Endothelial cell of umbilical vein (primary cell): ENCODE measurements at regions not wholly inside any gene's neighbourhood (a gene's known extent, or its start where the extent isn't known, plus 50 kb on each side); places are given as distances from the start of the nearest gene placed in this dataset.

Experiments used
- BruUV-seq: library from RNA; stranded (reverse); fragments of 400-500 nt; replicated peaks from 2 replicates; lab custom pipeline; 2021; lab: Mats Ljungman, UMichigan
- CTCF ChIA-PET: fragments of 300-600, 350-600 bp; sonication (Branson Sonifier 250); formaldehyde crosslinking; loops from one replicate; lab custom pipeline; 2021; ENCODE audit warnings: antibody characterized with exemption, inconsistent platforms; lab: Charles Lee
- POLR2A ChIA-PET: fragments of 300-600, 350-600 bp; sonication (Branson Sonifier 250); formaldehyde crosslinking; loops from one replicate; lab custom pipeline; 2021; ENCODE audit warnings: antibody characterized with exemption, inconsistent platforms; lab: Charles Lee
- DNase-seq: peaks from one replicate; pipeline ENCODE4 v3.0.0-alpha.2; 2011; ENCODE audit warnings: low read depth, low spot score
- FAIRE-seq: peaks from 2 replicates; lab custom pipeline; 2011; peaks lifted over from hg19 to GRCh38; lab: Jason Lieb, UNC
- H2AFZ ChIP-seq: 2 replicates; pipeline ENCODE4 v1.6.0; 2012; ENCODE audit warnings: low read depth, low read length, control low read depth, inconsistent platforms
- H3K27ac ChIP-seq: 2 replicates; pipeline ENCODE4 v1.5.1; 2011; ENCODE audit warnings: low read depth, mild to moderate bottlenecking, control low read depth, low read length, moderate library complexity; ENCODE audit not compliant: insufficient read depth
- H3K27me3 ChIP-seq, 2 experiments: 2 replicates each; pipeline versions ENCODE4 v1.6.0 to v1.6.1; 2011; ENCODE audit warnings: low read length in 2 of 2, mixed read lengths in 1 of 2; ENCODE audit not compliant: control insufficient read depth in 2 of 2, insufficient read depth in 2 of 2
- H3K36me3 ChIP-seq, 2 experiments: 2 replicates in 1 of 2; 3 replicates in 1 of 2; pipeline ENCODE4 v1.5.1; 2011; ENCODE audit warnings: low read length in 2 of 2, mild to moderate bottlenecking in 1 of 2, moderate library complexity in 1 of 2; ENCODE audit not compliant: control insufficient read depth in 2 of 2, insufficient read depth in 2 of 2; ENCODE audit errors: extremely low read depth in 1 of 2
- H3K4me1 ChIP-seq: 3 replicates; pipeline ENCODE4 v1.5.1; 2011; ENCODE audit warnings: mild to moderate bottlenecking, low read length; ENCODE audit not compliant: control insufficient read depth, insufficient read depth; ENCODE audit errors: extremely low read depth
- H3K4me2 ChIP-seq: 2 replicates; pipeline ENCODE4 v1.6.1; 2011; ENCODE audit warnings: low read length, control low read depth, mixed read lengths; ENCODE audit not compliant: insufficient read depth
- H3K4me3 ChIP-seq, 3 experiments: fragments of 200-600 bp in 1 of 3; sonication (generic), shearing (Covaris generic) in 1 of 3; replicated peaks in 1 of 3; 2 replicates each; pipeline ENCODE4 v1.5.1; 2011 to 2016; ENCODE audit warnings: control low read depth in 3 of 3, low read length in 3 of 3, mild to moderate bottlenecking in 2 of 3, inconsistent platforms in 1 of 3, low read depth in 1 of 3, moderate library complexity in 1 of 3; ENCODE audit not compliant: insufficient read depth in 1 of 3
- H3K79me2 ChIP-seq: 2 replicates; pipeline ENCODE4 v1.6.0; 2012; ENCODE audit warnings: low read length, inconsistent platforms; ENCODE audit not compliant: control insufficient read depth, insufficient read depth
- H3K9ac ChIP-seq: replicated peaks from 2 replicates; pipeline ENCODE3; 2011; ENCODE audit warnings: low read length, control low read depth; ENCODE audit not compliant: insufficient read depth; ENCODE audit errors: extremely low read depth
- H3K9me1 ChIP-seq: replicated peaks from 3 replicates; pipeline ENCODE4 v1.6.0; 2011; ENCODE audit warnings: mild to moderate bottlenecking, low read length; ENCODE audit not compliant: control insufficient read depth, insufficient read depth; ENCODE audit errors: extremely low read depth
- H3K9me3 ChIP-seq: replicated peaks from 2 replicates; pipeline ENCODE4 v1.5.1; 2012; ENCODE audit warnings: low read length, inconsistent platforms; ENCODE audit not compliant: control insufficient read depth, insufficient read depth
- H4K20me1 ChIP-seq: replicated peaks from 2 replicates; pipeline ENCODE3; 2011; ENCODE audit warnings: mild to moderate bottlenecking, low read length; ENCODE audit not compliant: control insufficient read depth, insufficient read depth; ENCODE audit errors: extremely low read depth
- EZH2 ChIP-seq: IDR thresholded peaks from 2 replicates; pipeline ENCODE4 v1.6.1; 2012; ENCODE audit warnings: borderline replicate concordance, low read depth, mild to moderate bottlenecking, moderate library complexity, low read length, inconsistent platforms; ENCODE audit not compliant: severe bottlenecking
- FOS ChIP-seq: IDR thresholded peaks from 2 replicates; pipeline ENCODE4 v1.6.1; 2011; ENCODE audit warnings: mild to moderate bottlenecking, low read length, moderate library complexity, borderline replicate concordance; ENCODE audit not compliant: insufficient read depth
- GATA2 ChIP-seq: IDR thresholded peaks from 2 replicates; pipeline ENCODE4 v1.7.0; 2011; ENCODE audit warnings: low read depth, mild to moderate bottlenecking, moderate library complexity, mixed read lengths, low read length; ENCODE audit not compliant: insufficient read length, insufficient read depth
- JUN ChIP-seq: IDR thresholded peaks from 2 replicates; pipeline ENCODE4 v1.6.1; 2011; ENCODE audit warnings: borderline replicate concordance, low read depth; ENCODE audit not compliant: insufficient read length, insufficient read depth
- MYC ChIP-seq: IDR thresholded peaks from one replicate; pipeline ENCODE4 v1.6.1; 2011; ENCODE audit warnings: mild to moderate bottlenecking, low read depth, low read length
- POLR2A ChIP-seq: IDR thresholded peaks from 2 replicates; pipeline ENCODE4 v1.6.1; 2012; ENCODE audit warnings: low read depth, mild to moderate bottlenecking, control low read depth, low read length
- POLR2AphosphoS5 ChIP-seq: IDR thresholded peaks from 2 replicates; pipeline ENCODE4 v1.6.1; 2012; ENCODE audit warnings: low read depth, mild to moderate bottlenecking, control low read depth, low read length, moderate library complexity; ENCODE audit not compliant: insufficient read depth
- dilution Hi-C: fragments of 300-500 bp; cut with MboI; formaldehyde crosslinking; loops from one replicate; pipeline ENCODE4 v1.15.0; 2019; ENCODE audit warnings: low sequenced_read_pairs; ENCODE audit not compliant: extremely low pct_ligation_motif_present
- intact Hi-C: fragments of 100-400 bp; cut with micrococcal nuclease; formaldehyde crosslinking; loops from one replicate; pipeline ENCODE4 v1.10.0; 2022
- TF ChIP-seq, protein P1 (sequence below), 2 donors: IDR thresholded peaks; 1 replicate in 1 of 2; 2 replicates in 1 of 2; pipeline ENCODE4 v1.5.1; 2011; ENCODE audit warnings: low read length in 2 of 2, mild to moderate bottlenecking in 2 of 2, moderate library complexity in 2 of 2, control low read depth in 1 of 2, inconsistent platforms in 1 of 2, low read depth in 1 of 2; ENCODE audit not compliant: insufficient read depth in 1 of 2; ENCODE audit errors: extremely low read depth in 1 of 2
- TF ChIP-seq, protein P2 (sequence below): IDR thresholded peaks from 2 replicates; pipeline ENCODE4 v1.6.1; 2011; ENCODE audit not compliant: insufficient read depth, insufficient read length

DNA sequence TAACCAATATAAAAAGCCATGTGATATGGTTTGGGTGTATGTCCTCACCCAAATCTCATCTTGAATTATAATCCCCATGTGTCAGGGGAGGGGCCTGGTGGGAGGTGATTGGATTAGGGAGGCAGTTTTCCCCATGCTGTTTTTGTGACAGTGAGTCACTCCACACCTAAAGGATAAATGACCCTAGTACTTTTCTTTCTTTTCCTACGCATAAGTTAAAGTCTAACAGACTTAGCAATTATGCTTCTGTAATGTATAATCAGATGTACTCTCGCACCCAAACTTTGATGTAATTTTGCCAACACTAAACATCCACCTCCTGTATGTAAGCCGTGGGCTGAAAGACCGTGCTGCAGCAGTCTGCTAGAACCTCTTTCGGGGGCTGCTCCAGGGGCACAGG lies 97.2 kb upstream of the DSEL start:
- H3K79me2 ChIP-seq, result no peaks in the 10 kb centered on the region
- H3K9me1 ChIP-seq, result no peaks in the 10 kb centered on the region
- FAIRE-seq, result no peak
- H3K4me2 ChIP-seq, result no peak overlapping the region
- H3K27ac ChIP-seq, result no peak overlapping the region
- H4K20me1 ChIP-seq, result no peaks in the 10 kb centered on the region
- H3K4me1 ChIP-seq, result no peaks in the 10 kb centered on the region
- DNase-seq, result no peak
- H3K27me3 ChIP-seq, result no peaks in the 10 kb centered on the region
- H3K36me3 ChIP-seq, result no peaks in the 10 kb centered on the region
- H3K4me3 ChIP-seq, result no peak overlapping the region
- intact Hi-C loops, result no loop called here
- TF ChIP-seq EZH2, result no peak
- dilution Hi-C loops, result no loop called here
- ChIA-PET CTCF (no interaction called here), POLR2A (no interaction called here)
- H3K9ac ChIP-seq, result no peak overlapping the region
- no TSS peak for BruUV-seq
- H2AFZ ChIP-seq, result no peak overlapping the region
- no peaks in the 10 kb centered on the region for H3K9me3 ChIP-seq

DNA sequence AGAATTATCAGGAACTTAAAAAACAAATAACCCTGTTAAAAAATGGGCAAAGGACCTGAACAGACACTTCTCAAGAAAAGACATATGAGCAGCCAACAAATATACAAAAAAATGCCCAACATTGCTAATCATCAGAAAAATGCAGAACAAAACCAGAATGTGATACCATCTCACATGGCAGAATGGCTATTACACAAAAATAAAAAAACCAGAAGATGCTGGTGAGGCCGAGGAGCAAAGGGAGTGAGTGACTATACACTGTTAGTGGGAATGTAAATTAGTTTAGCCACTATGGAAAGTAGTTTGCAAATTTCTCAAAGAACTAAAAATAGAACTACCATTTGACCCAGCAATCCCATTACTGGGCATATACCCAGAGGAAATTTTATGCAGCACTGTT lies 95.8 kb upstream of the DSEL start:
- BruUV-seq, result no TSS peak
- intact Hi-C loops, result no loop called here

More for the DNA sequence above, 95.8 kb upstream of the DSEL start:
- Histone ChIP-seq H3K27ac (no peak overlapping the region), H3K36me3 (no peaks in the 10 kb centered on the region), H3K27me3 (no peaks in the 10 kb centered on the region), H4K20me1 (no peaks in the 10 kb centered on the region), H3K4me2 (no peak overlapping the region), H3K9ac (no peak overlapping the region), H3K79me2 (no peaks in the 10 kb centered on the region), H3K4me1 (no peaks in the 10 kb centered on the region), H3K9me3 (no peaks in the 10 kb centered on the region), H2AFZ (no peak overlapping the region), H3K4me3 (no peak overlapping the region), H3K9me1 (no peaks in the 10 kb centered on the region)
- FAIRE-seq (no peak), DNase-seq (no peak)
- CTCF ChIA-PET, result no interaction called here
- POLR2A ChIA-PET, result no interaction called here
- dilution Hi-C loops, result no loop called here
- TF ChIP-seq EZH2, result no peak
- no peak for TF ChIP-seq FOS
- TF ChIP-seq, protein P1, sequence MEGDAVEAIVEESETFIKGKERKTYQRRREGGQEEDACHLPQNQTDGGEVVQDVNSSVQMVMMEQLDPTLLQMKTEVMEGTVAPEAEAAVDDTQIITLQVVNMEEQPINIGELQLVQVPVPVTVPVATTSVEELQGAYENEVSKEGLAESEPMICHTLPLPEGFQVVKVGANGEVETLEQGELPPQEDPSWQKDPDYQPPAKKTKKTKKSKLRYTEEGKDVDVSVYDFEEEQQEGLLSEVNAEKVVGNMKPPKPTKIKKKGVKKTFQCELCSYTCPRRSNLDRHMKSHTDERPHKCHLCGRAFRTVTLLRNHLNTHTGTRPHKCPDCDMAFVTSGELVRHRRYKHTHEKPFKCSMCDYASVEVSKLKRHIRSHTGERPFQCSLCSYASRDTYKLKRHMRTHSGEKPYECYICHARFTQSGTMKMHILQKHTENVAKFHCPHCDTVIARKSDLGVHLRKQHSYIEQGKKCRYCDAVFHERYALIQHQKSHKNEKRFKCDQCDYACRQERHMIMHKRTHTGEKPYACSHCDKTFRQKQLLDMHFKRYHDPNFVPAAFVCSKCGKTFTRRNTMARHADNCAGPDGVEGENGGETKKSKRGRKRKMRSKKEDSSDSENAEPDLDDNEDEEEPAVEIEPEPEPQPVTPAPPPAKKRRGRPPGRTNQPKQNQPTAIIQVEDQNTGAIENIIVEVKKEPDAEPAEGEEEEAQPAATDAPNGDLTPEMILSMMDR (IDR thresholded peaks at IDR 0.05; ENCODE audit: extremely low read depth in 1 of 2, insufficient read depth in 1 of 2, low read depth in 1 of 2, low read length in 2 of 2), result no peak
- TF ChIP-seq JUN, result no peak
- TF ChIP-seq, protein P2, sequence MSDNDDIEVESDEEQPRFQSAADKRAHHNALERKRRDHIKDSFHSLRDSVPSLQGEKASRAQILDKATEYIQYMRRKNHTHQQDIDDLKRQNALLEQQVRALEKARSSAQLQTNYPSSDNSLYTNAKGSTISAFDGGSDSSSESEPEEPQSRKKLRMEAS, result no peak
- TF ChIP-seq POLR2AphosphoS5, result no peak
- TF ChIP-seq POLR2A, result no peak
- no peak for TF ChIP-seq MYC
- no peak for TF ChIP-seq GATA2
